DOHH2 (cell line): ENCODE measurements at regions not wholly inside any gene's neighbourhood (a gene's known extent, or its start where the extent isn't known, plus 50 kb on each side); places are given as distances from the start of the nearest gene placed in this dataset.
"Not testable (repeated sequence)": the region's sequence is repeated elsewhere in the genome, so short reads cannot be mapped to it uniquely, and the experiment has no call there.

ENCODE experiments used
- H3F3A ChIP-seq: fragments of 200-600 bp; sonication (generic), shearing (Covaris generic); 2 replicates; pipeline ENCODE4 v1.6.0; 2016; ENCODE audit warnings: antibody characterized with exemption, mild to moderate bottlenecking; ENCODE audit not compliant: control insufficient read depth, insufficient read depth
- H3K27ac ChIP-seq: fragments of 200-600 bp; sonication (generic); 2 replicates; pipeline ENCODE4 v1.5.1; 2014; ENCODE audit warnings: low read depth, mild to moderate bottlenecking, low read length, moderate library complexity
- H3K27me3 ChIP-seq: fragments of 200-600 bp; sonication (generic); 2 replicates; pipeline ENCODE4 v1.6.1; 2014; ENCODE audit warnings: mild to moderate bottlenecking, low read length, mixed read lengths; ENCODE audit not compliant: control insufficient read depth
- H3K36me3 ChIP-seq: fragments of 200-600 bp; sonication (generic); 2 replicates; pipeline ENCODE4 v1.6.1; 2014; ENCODE audit warnings: mild to moderate bottlenecking, low read length, moderate library complexity, mixed read lengths; ENCODE audit not compliant: control insufficient read depth
- H3K4me1 ChIP-seq: fragments of 200-600 bp; sonication (generic); 2 replicates; pipeline ENCODE4 v1.6.1; 2014; ENCODE audit warnings: mild to moderate bottlenecking, low read length, mixed read lengths; ENCODE audit not compliant: control insufficient read depth
- H3K4me2 ChIP-seq: fragments of 200-600 bp; sonication (generic); 2 replicates; pipeline ENCODE4 v1.6.0; 2014; ENCODE audit warnings: mild to moderate bottlenecking, low read length, moderate library complexity
- H3K4me3 ChIP-seq: fragments of 200-600 bp; sonication (generic); 2 replicates; pipeline ENCODE4 v1.5.1; 2014; ENCODE audit warnings: mild to moderate bottlenecking, low read length, mixed read lengths
- H3K79me2 ChIP-seq: fragments of 200-600 bp; sonication (generic); 2 replicates; pipeline ENCODE4 v1.6.1; 2014; ENCODE audit warnings: mild to moderate bottlenecking, low read length, mixed read lengths; ENCODE audit not compliant: control insufficient read depth
- H3K9me2 ChIP-seq: fragments of 200-600 bp; sonication (generic); replicated peaks from 2 replicates; pipeline ENCODE4 v1.6.1; 2014; ENCODE audit warnings: mild to moderate bottlenecking, low read length, mixed read lengths; ENCODE audit not compliant: control insufficient read depth
- H3K9me3 ChIP-seq: fragments of 200-600 bp; sonication (generic); 2 replicates; pipeline ENCODE4 v1.6.1; 2014; ENCODE audit warnings: antibody characterized with exemption, low read length, mixed read lengths; ENCODE audit not compliant: control insufficient read depth, insufficient read depth
- H4K20me1 ChIP-seq: fragments of 200-600 bp; sonication (generic); 2 replicates; pipeline ENCODE4 v1.6.0; 2014; ENCODE audit warnings: low read depth, mild to moderate bottlenecking, antibody characterized with exemption, low read length, moderate library complexity; ENCODE audit not compliant: control insufficient read depth, insufficient read depth
- EZH2phosphoT487 ChIP-seq: fragments of 200-600 bp; sonication (generic); IDR thresholded peaks from 2 replicates; pipeline ENCODE4 v1.6.1; 2017; ENCODE audit warnings: borderline replicate concordance, mild to moderate bottlenecking, antibody characterized with exemption, low read length, moderate library complexity, mixed read lengths
- TF ChIP-seq, protein P1 (sequence below): fragments of 200-600 bp; sonication (generic); IDR thresholded peaks from one replicate; pipeline ENCODE4 v1.5.1; 2014; ENCODE audit warnings: antibody characterized with exemption, mild to moderate bottlenecking, low read depth, low read length; ENCODE audit not compliant: poor library complexity, severe bottlenecking

DNA sequence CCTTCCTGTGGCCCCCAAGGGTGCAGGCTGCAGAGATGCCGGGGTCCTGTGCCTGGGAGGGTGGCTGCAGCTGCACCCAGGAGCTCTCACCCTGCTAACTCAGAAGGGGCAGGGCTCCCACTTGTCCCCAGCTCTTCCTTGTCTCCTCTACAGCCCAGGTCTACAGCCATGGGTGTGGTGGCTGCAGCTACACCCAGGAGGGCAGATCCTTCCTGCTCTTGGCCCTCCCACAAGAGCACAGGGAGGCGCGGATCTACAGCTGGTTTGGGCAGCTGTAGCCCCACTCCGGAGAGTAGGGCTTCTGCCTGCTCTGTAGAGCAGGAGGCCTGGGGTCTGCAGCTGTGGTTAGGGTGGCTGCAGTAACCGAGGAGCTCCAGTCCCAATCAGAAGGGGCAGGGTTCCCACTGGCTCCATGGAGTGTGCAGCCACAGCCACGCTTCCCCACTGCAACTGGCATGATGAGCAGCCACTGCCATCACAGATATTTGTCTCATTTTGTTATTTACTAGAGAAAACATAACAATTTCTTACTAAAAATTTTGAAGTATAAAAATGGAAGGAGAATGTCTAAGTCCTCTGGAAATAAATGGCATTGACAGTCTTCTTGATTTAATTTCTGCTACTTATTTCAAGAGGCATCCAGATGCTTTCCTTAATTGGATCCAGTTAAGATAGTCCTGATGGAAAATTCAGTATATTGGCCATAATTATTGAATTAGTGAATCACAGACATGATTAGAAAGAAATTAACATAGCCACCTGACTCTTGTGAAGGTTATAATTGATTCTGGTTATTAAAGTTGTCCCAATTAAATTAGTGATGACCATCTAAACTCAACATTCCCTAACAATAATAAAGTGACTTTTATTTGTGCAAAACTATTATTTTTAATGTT is 233.6 kb downstream of the KCNE4 start:
- Histone ChIP-seq H3K79me2 (no peaks in the 10 kb centered on the region), H3K4me1 (no peaks in the 10 kb centered on the region), H3K27me3 (no peaks in the 10 kb centered on the region), H4K20me1 (no peaks in the 10 kb centered on the region), H3K36me3 (no peaks in the 10 kb centered on the region), H3K9me3 (no peaks in the 10 kb centered on the region), H3K9me2 (no peaks in the 10 kb centered on the region), H3K27ac (no peak overlapping the region), H3K4me3 (no peak overlapping the region), H3K4me2 (no peak overlapping the region), H3F3A (no peaks in the 10 kb centered on the region)
- TF ChIP-seq EZH2phosphoT487 = no peak
- TF ChIP-seq, protein P1, sequence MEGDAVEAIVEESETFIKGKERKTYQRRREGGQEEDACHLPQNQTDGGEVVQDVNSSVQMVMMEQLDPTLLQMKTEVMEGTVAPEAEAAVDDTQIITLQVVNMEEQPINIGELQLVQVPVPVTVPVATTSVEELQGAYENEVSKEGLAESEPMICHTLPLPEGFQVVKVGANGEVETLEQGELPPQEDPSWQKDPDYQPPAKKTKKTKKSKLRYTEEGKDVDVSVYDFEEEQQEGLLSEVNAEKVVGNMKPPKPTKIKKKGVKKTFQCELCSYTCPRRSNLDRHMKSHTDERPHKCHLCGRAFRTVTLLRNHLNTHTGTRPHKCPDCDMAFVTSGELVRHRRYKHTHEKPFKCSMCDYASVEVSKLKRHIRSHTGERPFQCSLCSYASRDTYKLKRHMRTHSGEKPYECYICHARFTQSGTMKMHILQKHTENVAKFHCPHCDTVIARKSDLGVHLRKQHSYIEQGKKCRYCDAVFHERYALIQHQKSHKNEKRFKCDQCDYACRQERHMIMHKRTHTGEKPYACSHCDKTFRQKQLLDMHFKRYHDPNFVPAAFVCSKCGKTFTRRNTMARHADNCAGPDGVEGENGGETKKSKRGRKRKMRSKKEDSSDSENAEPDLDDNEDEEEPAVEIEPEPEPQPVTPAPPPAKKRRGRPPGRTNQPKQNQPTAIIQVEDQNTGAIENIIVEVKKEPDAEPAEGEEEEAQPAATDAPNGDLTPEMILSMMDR = no peak

DNA sequence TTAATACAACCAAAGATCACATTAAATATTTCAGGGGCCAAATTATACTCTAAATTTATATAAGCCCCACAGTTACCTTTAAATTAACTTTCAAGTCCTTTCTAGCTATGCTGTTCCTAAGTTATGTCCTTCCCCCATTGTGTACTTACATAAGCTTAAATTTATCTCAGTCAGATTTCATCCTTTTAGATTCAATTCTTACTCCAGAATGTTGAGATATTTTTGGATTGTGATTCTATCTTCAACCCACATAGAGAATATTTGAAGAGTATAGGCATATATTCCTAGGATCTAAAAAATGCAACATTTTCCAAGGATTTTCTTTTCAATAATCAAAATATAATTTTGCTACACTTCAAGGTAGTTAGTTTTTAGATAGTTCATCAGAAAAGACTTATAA is 242.8 kb downstream of the KCNE4 start:
- H3K79me2 ChIP-seq = no peaks in the 10 kb centered on the region
- H4K20me1 ChIP-seq = no peaks in the 10 kb centered on the region
- no peaks in the 10 kb centered on the region for H3K9me2 ChIP-seq
- H3K4me2 ChIP-seq = no peak overlapping the region
- H3K4me3 ChIP-seq = no peak overlapping the region
- no peak overlapping the region for H3K27ac ChIP-seq
- H3F3A ChIP-seq = no peaks in the 10 kb centered on the region
- H3K36me3 ChIP-seq = no peaks in the 10 kb centered on the region
- no peaks in the 10 kb centered on the region for H3K9me3 ChIP-seq
- no peaks in the 10 kb centered on the region for H3K4me1 ChIP-seq
- TF ChIP-seq, protein P1 = no peak
- TF ChIP-seq EZH2phosphoT487 = no peak
- no peaks in the 10 kb centered on the region for H3K27me3 ChIP-seq

DNA sequence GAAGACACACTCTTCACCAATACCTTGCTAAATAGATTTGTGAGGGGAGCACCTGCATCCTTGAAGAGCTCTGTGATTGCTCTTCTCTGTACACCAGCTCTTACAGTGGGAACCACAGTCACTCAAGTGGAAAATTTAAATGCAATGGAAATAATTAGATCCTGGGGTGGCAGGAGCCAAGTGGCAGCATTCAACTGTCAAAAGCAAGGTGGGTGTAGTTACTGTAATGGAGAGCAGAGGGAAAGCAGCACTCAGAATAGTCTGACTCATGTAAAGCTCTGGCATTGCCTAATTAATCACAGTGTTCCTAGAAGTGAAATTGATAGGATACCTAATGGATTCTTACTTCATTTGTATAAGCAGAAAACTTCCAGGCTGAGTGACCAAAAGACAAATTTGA is 245.8 kb downstream of the KCNE4 start:
- no peaks in the 10 kb centered on the region for H3K79me2 ChIP-seq
- no peaks in the 10 kb centered on the region for H3K9me2 ChIP-seq
- H3F3A ChIP-seq = no peaks in the 10 kb centered on the region
- no peaks in the 10 kb centered on the region for H3K9me3 ChIP-seq
- TF ChIP-seq, protein P1 = no peak
- no peak for TF ChIP-seq EZH2phosphoT487
- H3K4me3 ChIP-seq = no peak overlapping the region
- no peaks in the 10 kb centered on the region for H3K27me3 ChIP-seq
- no peak overlapping the region for H3K27ac ChIP-seq
- no peaks in the 10 kb centered on the region for H3K4me1 ChIP-seq
- H3K36me3 ChIP-seq = no peaks in the 10 kb centered on the region
- H4K20me1 ChIP-seq = no peaks in the 10 kb centered on the region
- H3K4me2 ChIP-seq = no peak overlapping the region

DNA sequence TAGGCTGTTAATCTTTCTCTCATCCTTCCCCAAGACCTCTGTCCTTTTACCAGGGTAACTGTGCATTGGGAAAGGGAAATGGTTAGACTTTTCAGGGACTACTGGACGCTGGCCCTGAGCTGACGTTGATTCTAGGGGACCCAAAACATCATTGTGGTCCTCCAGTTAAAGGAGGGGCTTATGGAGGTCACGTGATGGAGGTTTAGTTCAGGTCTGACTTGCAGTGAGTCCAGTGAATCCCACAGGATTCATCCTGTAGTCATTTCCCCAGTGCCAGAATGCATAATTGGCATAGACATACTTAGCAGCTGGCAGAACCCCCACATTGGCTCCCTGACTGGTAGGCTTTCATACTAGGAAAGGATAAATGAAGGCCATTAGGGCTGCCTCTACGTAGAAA is 246.3 kb downstream of the KCNE4 start:
- not testable (repeated sequence) for H3K27ac ChIP-seq, H3K4me1 ChIP-seq, H3K79me2 ChIP-seq, H3K4me3 ChIP-seq, H3K27me3 ChIP-seq, H3F3A ChIP-seq, H3K4me2 ChIP-seq, H3K36me3 ChIP-seq, H3K9me2 ChIP-seq, H4K20me1 ChIP-seq, H3K9me3 ChIP-seq
